22Rv1 (cell line): ENCODE measurements at regions not wholly inside any gene's neighbourhood (a gene's known extent, or its start where the extent isn't known, plus 50 kb on each side); places are given as distances from the start of the nearest gene placed in this dataset.

Experiments
- CTCF ChIP-seq: fragments of 450-650 bp; IDR thresholded peaks from 2 replicates; pipeline ENCODE4 v1.5.1; 2017; ENCODE audit warnings: mild to moderate bottlenecking
- ZFX ChIP-seq: fragments of 450-650 bp; IDR thresholded peaks from 2 replicates; pipeline ENCODE4 v1.6.1; 2017; ENCODE audit warnings: antibody characterized with exemption, borderline replicate concordance

- TF ChIP-seq CTCF (no peak), ZFX (no peak)
These were observed 388.3 kb downstream of the COG6 start for GRCh38 chr13:40043764-40044163.
